Activated CD4-positive, alpha-beta T cell treated with anti-CD3 and anti-CD28 coated beads, Interleukin-2, Interleukin-6, amounts not matched to agents 100 ng/mL and 50 ng/mL, durations not matched to agents 16 hours and 8 hours (primary cell): ENCODE measurements at regions not wholly inside any gene's neighbourhood (a gene's known extent, or its start where the extent isn't known, plus 50 kb on each side); places are given as distances from the start of the nearest gene placed in this dataset.
"Not testable (repeated sequence)": the region's sequence is repeated elsewhere in the genome, so short reads cannot be mapped to it uniquely, and the experiment has no call there.

Experiments
- DNase-seq: peaks from one replicate; pipeline ENCODE4 v3.0.0-alpha.2; 2020

DNA sequence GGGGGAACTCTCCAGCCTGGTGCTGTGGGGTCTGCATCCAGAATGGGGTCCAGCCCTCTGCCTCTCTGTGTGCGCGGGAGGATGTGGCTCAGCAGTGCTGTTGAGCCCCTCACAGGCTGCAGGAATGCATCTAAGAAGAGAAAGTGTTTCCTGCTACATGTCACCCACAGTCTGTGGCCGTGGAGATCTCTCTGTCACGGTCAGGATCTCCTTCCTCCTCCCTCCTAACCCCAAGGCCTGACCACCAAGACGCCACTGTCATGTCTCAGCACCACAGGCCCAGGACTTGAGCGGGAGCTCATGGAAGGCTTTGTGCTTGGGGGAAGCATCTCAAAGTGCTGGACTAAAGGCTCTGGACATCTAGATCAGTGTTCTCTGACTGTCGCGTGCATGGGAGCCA is 90.1 kb downstream of the SREK1 start:
- DNase-seq = no peak

DNA sequence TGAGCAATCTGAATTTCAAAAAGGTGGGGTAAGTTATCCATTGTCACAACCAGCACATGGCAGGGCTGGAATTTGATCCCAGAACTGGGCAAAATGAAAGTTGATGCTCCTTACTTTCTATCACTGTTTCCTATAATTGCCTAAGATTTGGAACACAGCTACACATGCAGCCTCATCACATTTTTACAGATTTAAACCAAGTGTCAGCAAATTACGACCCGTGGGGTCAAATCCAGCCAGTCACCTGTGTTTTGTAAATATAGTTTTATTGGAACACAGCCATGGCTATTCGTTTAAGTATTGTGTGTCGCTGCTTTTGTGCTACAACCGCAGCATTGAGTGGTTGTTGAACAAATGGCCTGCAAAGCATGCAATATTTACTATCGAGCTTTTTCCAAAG is 94.3 kb downstream of the SREK1 start:
- DNase-seq = no peak

DNA sequence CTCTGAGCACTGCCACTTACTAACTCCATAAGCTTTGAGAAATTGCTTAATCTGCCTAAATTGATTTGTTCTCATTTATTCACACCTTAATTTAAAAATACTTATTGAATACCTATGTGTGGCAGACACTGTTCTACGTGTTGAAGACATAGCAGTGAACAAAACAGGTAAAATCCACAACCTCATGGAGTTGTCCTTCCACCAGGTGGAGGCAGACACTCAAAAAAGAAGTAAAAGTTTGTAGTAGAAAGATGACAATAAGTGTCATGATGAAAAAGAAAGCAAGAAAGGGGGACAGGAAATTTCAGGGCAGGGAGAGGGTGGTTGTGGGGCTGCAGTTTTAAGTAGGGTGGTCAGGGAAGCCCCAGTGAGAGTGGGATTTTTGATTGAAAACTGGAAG is 94.9 kb downstream of the SREK1 start:
- DNase-seq = no peak

DNA sequence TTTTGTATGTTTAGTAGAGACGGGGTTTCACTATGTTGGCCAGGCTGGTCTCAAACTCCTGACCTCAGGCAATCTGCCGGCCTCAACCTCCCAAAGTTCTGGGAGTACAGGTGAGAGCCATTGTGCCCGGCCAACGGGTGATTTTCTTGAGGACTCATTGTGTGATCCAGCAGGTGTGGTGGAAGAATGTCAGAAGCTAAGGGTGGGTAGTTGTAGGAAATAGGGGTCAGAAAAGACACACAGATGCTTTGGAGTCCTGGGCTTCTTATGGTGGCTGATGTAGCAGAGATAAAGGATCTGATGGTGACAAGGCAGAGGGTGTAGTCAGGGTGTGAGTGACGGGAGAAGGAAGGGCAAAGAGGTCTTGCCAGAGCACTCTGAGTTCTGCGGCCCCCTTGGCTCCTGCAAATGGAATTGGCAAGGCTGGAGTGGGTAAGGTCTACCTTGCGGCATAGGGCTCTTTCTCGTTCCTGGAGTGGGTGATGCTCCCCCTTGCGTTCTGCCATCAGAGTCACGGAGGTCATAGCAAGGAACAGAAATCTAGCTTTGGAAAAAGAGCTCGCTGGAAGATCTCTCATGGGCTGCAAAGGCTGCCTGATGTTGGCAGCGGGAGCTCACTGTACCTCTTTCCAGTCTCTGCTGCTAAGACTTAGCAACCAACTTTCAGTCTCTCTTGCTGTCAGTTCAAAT is 97.2 kb downstream of the SREK1 start:
- no peak for DNase-seq

DNA sequence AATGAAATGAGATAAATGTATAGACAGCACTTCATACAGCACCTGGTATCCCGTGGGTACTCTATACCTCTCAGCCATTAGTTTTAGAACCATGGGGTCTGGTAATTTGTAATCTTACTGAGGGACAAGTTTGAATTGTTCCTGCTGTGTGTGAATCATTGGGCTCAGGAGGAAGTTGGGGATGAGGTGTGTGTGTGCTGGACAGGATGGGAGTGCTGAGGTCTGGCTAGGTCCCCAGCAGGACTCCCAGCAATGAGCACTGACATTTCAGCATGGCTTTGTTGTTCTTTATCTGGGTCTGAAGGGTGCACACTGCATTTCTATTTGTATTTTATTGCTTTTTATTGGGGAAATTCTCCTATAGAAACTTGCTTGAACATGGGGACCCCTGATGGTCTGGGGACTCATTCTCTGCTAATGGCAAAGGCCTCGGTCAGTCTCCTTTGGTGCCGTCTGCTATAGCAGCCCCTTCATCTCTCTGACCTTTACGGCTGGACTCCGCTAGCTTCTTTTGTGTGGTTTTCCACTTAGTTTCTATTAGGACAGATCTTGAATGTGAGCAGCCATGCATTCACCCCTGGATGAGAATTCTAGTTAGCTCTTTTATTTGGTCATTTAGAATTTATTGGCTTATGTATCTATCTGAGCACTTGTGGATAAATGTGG is 98.1 kb downstream of the SREK1 start:
- DNase-seq = no peak

DNA sequence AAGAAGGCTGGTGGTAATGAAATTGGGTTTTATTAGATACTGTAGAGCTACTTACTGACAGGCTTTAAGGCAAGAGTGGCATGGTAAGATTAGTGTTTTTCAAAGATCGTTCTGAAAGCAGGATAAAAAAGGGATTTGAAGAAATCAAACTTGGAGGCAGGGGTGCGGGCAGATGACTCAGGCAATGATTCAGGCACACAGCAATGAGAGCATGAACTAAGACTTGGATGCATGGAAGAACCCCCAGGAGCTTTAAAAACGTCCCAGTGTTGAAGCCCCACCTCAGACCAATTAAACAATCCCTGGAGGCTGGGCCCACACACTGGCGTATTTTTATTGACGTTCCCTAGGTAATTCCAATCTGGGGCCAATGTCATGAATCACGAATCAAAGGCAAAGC is 102.5 kb downstream of the SREK1 start:
- no peak for DNase-seq

DNA sequence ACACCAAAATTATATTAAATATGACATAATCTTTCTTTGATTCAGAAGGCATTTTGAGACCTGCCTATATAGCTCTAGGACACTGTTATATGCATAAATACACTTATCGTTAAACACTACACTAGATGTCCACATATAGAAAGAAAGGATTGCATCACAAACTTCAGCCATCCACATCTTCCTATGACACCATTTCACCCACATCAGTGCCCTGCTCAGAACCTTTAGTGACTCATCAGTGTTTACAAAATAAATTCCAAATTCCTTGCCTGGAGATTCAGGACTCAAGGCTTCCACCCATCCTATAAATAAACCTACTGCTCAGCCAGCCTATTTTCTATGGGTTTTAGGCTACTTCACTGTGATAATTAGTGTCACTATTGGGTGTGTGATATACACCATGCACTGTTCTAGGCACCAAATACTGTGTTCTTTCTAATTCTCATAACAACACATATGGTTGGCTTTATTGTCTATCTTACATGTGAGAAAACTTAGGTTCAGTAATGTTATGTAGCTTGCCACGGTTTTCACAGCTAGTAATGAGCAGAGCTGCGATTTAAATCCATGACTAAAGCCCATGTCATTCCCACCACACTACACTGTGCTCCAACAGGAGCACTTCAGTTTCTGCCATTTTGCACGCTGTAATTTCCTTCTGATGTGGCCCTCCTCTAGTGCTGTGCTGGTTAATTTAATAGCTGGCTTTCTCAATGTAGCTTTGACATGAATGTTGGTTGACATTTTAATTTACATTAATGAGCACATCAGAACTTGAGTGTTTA is 103.3 kb downstream of the SREK1 start:
- no peak for DNase-seq

DNA sequence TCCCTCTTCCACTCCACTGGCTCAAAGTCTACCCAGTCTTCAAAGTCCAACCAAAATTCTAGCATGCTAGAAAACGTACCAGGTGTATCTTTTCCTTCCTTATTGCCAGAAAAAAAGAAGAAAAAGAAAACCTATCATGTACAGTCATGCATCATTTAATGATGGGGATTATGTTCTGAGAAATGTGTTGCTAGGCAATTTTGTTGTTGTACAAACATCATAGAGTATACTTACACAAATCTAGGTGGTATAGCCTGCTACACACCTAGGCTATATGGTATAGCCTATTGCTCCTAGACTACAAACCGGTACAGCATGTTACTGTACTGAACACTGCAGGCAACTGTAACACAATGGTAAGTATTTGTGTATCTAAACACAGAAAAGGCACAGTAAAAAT is 104.8 kb downstream of the SREK1 start:
- no peak for DNase-seq

DNA sequence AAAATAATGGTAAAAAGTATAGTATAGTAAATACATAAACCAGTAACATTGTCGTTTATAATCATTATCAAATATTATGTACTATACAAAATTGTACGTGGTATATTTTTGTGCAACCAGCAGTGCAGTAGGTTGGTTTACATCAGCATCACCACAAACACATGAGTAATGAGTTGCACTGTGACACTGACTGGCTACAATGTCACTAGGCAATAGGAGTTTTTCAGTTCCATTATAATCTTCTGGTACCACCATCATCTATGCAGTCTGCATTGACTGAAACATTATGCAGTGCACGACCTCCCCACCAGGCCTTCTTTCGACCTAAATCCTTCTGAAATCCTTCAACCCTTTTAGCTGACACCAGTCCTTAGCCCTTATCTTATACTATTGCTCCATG is 105.8 kb downstream of the SREK1 start:
- DNase-seq = no peak

DNA sequence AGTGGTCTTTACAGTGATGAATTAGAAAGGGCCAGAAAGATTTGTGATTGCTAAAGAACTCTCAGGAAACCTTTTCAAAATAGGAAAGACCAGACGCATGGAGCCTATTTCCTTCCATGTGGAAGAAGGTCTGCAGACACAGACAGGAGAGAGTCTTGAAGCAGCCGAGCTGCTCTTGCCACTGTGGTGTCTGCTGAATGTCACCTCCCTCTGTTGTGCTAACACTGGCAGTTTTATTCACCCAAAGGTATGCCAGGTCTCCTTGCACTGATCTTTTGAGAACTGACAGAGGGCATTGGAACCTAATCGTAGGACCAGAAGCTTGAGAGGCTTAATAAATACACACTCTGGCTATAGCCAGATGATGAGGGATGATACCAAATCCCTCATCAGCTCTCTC is 108.7 kb downstream of the SREK1 start:
- no peak for DNase-seq

DNA sequence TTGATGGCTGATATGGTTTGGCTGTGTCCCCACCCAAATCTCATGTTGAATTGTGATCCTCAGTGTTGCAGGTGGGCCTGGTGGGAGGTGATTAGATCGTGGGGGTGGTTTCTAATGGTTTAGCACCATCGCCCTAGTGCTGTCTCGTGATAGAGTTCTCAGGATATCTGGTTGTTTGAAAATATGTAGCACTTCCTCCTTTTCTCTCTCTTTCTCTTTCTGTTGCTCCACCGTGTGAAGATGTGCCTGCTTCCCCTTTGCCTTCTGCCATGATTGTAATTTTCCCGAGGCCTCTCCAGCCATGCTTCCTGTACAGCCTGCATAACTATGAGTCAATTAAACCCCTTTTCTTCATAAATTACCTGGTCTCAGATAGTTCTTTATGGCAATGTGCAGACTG is 111.6 kb downstream of the SREK1 start:
- no peak for DNase-seq

DNA sequence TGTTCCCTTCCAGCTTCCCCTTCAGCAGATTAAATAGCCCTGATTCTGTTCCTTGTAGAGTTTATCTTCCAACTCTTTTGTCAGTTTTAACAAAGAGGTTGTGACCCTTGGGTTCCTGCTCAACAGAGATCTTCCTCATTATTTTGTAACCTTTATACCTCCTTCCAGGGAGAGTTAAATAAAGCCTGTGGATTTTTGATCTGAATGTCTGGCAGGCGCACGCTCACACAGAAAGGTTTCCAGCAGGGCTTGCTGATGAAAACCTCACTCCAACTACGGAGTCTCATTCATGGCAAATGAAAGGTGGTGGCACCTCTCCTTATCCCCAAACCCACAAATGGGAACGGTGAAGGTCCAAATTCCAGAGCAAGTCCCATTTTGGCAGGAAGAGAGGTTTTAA is 129.0 kb downstream of the SREK1 start:
- DNase-seq = no peak

DNA sequence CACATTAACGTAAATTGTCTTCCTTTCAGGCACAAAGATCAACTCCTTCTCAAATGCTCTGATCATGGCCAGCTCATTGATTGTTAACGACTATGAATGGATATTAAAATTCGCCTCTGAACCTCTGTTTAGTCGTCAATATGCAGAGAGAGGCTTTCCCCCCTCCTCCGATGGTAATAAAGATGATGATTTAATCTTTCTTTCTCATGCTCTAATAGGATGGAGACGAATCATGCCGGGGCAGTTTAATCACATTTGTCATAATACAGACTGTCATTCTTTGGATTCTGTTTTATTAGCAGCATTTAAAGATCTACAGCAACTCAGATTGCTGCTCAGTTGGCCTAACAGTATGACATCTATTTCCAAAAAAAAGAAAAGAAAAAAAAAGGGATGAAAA is 132.9 kb downstream of the SREK1 start:
- no peak for DNase-seq

DNA sequence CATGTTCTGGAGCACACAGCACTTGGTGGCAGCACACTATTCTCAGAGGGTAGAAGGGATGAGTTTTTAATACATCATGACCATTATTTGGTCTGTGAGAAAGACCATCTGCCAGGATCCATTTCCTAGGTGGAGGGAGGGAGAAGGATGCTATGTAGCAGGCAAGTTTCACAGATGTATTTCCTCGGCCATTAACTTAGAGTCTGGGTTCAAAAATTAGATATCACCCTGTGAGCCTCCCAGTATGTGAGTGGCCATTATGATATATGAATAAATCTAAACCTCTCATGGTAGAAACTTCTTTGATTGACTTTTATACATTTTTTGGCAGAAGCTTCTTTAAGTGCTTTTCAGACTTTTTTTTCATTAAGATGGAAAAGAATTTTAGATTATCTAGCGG is 133.9 kb downstream of the SREK1 start:
- no peak for DNase-seq

DNA sequence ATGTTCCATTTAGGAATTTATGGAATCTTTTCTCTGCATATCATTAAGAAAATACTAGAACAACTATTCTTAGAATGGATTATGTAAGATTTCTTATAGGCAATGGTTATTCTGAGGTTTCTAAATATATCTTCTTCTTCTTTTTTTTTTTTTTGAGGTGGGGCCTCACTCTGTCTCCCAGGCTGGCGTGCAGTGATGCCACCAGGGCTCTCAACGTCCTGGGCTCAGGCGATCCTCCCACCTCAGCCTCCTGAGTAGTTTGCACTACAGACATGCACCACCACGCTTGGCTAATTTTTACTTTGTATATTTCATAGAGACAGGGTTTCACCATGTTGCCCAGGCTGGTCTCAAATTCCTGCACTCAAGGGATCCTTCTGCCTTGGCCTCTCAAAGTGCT is 137.2 kb downstream of the SREK1 start:
- no peak for DNase-seq

DNA sequence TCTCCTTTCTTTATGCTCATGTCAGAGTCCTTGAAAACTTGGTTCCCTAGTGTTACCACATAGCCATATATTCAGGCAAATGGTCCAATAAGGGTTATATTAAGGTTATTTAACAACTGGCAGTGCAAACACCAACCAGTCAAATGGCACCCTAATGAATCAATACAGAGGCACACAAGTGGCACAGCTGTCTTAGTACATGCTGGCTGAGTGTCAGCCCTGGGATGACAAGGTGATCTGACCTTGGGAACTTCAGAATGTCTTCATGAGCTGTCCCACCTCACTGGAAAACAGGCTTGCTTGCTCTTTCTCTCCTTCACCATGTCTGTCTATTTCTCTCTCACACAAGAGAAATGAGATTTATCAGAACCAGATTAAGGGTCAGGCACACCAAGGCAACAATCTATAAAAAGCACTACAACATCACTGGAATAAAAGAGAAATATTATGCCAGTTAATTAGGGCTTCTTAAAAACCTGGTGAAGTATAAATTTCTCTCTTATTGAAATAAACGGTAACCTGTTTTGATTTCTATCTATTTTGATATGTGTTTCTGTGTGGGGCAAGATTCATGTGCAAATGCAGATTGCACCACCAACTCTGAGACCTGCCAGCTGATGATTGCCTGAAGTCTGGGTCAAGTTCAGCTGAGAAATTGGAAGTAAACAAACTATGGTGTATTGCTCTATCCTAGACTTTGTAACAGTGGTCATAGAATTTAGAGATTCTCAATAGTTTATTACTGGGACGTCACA is 140.7 kb downstream of the SREK1 start:
- DNase-seq = no peak

DNA sequence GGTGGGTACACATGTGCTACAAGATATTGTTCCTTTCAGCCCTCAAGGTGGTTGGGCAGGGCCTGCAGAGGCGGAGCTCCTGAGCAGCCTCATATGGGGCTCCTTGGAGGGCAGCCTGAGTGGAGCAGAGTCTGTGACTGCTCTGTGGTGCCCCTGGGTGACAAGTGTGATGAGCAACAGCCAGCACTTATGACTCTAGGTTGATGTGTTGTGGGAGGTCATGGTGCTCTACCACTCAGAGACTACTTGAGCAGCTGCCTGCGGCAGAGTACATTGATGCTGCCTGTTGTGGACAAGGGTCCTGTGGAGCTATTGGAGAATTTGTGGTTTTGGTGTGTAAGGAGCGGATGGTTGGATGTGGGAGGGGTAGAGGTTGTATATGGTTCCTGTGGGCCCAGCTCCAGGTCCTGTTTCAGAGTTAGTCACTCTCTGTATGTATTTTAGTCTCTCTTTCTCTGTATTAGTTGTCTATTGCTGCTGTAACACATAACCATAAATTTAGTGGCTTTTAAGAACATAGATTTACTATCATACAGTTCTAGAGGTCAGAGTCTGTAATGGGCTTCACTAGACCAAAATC is 141.3 kb downstream of the SREK1 start:
- DNase-seq = peak; percentile 47

DNA sequence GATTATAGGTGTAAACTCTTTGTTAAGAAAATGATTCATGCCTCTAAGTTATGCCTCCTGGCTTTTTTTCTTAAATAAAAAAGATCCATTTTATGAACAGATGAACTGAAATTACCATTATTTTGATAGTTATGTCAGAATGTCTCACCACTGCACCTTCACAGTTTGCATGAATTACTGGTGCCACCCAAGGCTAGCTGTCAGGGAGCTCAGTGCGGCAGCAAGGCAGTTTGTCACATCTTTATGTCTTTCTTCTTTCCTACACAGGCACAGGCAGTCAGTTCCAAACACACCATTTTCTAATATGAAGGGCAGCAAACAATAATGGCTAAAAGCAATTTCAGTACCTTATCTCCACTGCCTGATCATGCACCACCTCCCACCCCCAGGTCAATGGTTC is 147.7 kb downstream of the SREK1 start:
- DNase-seq = no peak

DNA sequence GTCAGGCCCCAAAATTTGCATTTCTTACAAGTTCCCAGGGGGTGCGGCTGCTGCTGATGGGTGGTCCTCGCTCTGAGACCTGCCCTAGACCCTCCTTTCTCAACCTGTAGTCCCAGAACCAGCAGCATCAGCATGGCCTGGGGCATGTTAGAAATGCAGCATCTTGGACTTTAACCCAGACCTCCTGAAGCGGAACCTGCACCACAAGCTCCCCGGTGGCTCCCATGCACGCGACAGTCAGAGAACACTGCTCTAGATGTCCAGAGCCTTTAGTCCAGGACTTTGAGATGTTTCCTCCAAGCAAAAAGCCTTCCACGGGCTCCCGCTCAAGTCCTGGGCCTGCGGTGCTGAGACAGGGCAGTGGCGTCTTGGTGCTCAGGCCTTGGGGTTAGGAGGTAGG is 149.8 kb downstream of the SREK1 start:
- not testable (repeated sequence) for DNase-seq

DNA sequence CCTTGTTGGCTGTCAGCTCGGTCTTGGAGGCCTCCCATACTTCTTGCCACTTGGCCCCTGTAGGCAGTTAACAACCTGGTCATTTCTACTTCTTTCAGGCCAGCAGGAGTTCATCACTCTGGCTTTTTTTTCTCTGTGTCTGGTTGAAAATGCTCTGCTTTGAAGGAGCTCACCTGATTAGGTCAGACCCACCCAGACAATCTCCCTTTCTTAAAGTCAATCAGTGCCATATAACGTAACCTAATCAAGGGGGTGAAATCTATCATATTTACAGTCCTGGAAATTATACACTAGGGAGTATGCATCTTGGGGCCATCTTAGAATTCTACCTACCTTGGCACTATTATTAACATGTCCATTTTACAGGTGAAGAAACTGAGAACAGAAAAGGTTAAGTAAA is 155.4 kb downstream of the SREK1 start:
- no peak for DNase-seq

DNA sequence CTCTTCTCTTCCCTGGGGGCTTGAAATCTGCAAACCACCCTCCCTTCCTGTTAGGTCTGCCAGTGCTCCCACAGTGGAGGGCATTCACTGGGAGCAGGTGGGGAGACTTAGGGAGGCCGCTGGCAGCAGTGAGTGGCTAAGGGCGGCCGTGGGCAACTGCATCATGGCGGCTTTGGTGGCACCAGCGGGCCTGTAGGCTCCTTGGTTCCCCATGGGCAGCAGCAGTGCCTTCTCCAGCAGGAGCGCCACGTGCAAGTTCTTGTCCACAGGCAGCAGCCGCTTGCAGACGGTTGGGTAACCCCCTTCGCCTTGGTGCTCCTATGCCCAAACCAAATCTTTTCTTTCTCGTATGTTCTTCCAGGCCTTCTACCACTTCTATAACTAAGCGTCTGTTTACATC is 158.2 kb downstream of the SREK1 start:
- no peak for DNase-seq

DNA sequence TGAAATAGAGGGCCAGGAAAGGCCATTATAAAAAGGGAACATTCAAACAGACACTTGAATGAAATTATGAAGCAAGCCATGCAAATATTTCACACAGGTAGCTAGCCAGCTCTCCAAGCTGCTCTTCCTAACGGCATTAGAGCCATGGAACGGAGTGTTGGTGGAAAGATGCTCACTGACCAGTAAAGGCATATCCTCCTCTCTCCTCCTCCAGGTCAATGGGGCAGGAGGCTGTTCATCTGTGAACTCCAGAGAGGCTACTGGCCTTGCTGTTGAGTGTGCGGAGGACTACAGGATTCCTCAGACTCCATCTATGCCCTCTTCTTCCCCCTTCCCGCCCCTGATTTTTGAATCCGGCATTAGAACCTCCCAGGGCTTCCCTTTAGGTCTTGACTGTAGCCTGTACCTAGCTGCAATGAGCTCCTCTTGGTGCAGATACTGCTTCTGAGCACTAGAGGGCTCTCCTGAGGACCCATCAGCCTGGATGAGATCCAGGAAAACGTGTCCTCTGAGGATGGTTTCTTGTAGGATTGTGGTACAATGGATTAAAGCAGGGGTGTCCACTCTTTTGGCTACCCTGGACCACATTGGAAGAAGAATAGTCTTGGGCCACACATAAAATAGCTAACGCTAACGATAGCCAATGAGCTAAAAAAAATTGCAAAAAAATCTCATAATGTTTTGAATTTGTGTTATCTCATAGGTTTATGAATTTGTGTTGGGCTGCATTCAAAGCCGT is 162.2 kb downstream of the SREK1 start:
- peak; percentile 62 for DNase-seq
